ENCODE measurements at regions not wholly inside any gene's neighbourhood (a gene's known extent, or its start where the extent isn't known, plus 50 kb on each side); places are given as distances from the start of the nearest gene placed in this dataset.

DNA sequence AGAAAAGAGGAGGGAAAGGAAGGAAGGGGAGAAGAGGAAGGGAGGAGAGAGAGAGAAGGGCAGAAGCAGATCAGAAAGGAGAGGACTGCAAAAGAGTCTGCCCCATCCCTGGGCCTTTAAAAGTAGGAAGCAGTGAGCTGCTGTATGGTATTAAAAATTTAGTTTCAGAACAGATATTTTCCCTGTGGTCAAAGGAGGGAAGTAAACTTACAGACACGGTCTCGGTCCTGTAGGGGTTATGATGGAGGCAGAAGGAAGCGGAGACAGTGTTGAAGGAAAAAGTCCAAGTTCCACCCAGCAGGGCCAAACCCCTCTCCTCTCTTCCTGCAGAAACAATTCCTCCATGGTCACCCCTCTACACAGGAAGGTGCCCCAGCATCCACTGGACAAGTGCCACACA is 122.0 kb upstream of the PROK2 start (continued):
- TF ChIP-seq CTBP2 (IDR thresholded peaks at IDR 0.05; ENCODE audit: borderline replicate concordance, insufficient read depth, insufficient read length, low read length), result no peak
- TF ChIP-seq, protein P1, sequence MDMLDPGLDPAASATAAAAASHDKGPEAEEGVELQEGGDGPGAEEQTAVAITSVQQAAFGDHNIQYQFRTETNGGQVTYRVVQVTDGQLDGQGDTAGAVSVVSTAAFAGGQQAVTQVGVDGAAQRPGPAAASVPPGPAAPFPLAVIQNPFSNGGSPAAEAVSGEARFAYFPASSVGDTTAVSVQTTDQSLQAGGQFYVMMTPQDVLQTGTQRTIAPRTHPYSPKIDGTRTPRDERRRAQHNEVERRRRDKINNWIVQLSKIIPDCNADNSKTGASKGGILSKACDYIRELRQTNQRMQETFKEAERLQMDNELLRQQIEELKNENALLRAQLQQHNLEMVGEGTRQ (IDR thresholded peaks at IDR 0.05; ENCODE audit: low read length), result no peak

Data from H1 (cell line).